HFFc6 (cell line): ENCODE measurements at regions not wholly inside any gene's neighbourhood (a gene's known extent, or its start where the extent isn't known, plus 50 kb on each side); places are given as distances from the start of the nearest gene placed in this dataset.

ENCODE experiments used
- DNase-seq: peaks from one replicate; pipeline ENCODE4 v3.0.0-alpha.2; 2018
- H3K27ac Mint-ChIP-seq: 2 replicates; pipeline ENCODE4 v1.8.0; 2020; ENCODE audit warnings: mild to moderate bottlenecking, mixed read lengths
- H3K27me3 Mint-ChIP-seq: 2 replicates; pipeline ENCODE4 v1.8.0; 2021; ENCODE audit warnings: mild to moderate bottlenecking, moderate library complexity, mixed read lengths; ENCODE audit not compliant: insufficient read depth
- H3K36me3 Mint-ChIP-seq: 2 replicates; pipeline ENCODE4 v1.8.0; 2021; ENCODE audit warnings: low read depth, mixed read lengths
- H3K4me1 Mint-ChIP-seq: 2 replicates; pipeline ENCODE4 v1.8.0; 2020; ENCODE audit warnings: low read depth, mixed read lengths
- H3K4me3 Mint-ChIP-seq: 2 replicates; pipeline ENCODE4 v1.8.0; 2020; ENCODE audit warnings: mild to moderate bottlenecking, moderate library complexity, mixed read lengths
- H3K9me3 Mint-ChIP-seq: 2 replicates; pipeline ENCODE4 v1.8.0; 2020; ENCODE audit warnings: mild to moderate bottlenecking, mixed read lengths
- TF ChIP-seq, protein P1 (sequence below): fragments of 200-600 bp; sonication (generic); IDR thresholded peaks from 2 replicates; pipeline ENCODE4 v1.5.0; 2021; ENCODE audit warnings: antibody characterized with exemption, mild to moderate bottlenecking

DNA sequence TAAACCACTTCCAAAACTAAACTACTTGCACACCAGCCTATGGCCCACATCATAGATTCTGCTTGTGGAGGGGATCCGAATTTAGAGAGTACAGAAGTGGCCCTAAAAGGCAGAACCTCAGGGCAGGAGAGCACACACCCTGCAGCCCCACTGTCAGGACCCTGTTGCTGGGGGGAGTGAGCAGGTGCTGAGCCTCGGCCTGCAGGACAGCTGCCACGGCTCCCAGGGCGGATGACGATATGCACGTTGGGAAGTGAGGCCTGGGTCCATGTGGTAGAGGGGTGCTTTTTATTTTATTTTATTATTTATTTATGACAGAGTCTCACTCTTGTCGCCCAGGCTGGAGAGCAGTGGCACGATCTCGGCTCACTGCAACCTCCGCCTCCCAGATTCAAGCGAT is 73.5 kb downstream of the TNFAIP2 start:
- H3K27ac Mint-ChIP-seq: no peak overlapping the region
- no peak overlapping the region for H3K4me3 Mint-ChIP-seq
- TF ChIP-seq, protein P1, sequence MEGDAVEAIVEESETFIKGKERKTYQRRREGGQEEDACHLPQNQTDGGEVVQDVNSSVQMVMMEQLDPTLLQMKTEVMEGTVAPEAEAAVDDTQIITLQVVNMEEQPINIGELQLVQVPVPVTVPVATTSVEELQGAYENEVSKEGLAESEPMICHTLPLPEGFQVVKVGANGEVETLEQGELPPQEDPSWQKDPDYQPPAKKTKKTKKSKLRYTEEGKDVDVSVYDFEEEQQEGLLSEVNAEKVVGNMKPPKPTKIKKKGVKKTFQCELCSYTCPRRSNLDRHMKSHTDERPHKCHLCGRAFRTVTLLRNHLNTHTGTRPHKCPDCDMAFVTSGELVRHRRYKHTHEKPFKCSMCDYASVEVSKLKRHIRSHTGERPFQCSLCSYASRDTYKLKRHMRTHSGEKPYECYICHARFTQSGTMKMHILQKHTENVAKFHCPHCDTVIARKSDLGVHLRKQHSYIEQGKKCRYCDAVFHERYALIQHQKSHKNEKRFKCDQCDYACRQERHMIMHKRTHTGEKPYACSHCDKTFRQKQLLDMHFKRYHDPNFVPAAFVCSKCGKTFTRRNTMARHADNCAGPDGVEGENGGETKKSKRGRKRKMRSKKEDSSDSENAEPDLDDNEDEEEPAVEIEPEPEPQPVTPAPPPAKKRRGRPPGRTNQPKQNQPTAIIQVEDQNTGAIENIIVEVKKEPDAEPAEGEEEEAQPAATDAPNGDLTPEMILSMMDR: no peak
- peaks cover 17% of the 10 kb centered on the region for H3K4me1 Mint-ChIP-seq
- H3K36me3 Mint-ChIP-seq: no peaks in the 10 kb centered on the region; the same call in 1 of the 2 replicates
- H3K27me3 Mint-ChIP-seq: peaks cover 18% of the 10 kb centered on the region
- H3K9me3 Mint-ChIP-seq: no peaks in the 10 kb centered on the region; the same call in 1 of the 2 replicates
- no peak for DNase-seq

DNA sequence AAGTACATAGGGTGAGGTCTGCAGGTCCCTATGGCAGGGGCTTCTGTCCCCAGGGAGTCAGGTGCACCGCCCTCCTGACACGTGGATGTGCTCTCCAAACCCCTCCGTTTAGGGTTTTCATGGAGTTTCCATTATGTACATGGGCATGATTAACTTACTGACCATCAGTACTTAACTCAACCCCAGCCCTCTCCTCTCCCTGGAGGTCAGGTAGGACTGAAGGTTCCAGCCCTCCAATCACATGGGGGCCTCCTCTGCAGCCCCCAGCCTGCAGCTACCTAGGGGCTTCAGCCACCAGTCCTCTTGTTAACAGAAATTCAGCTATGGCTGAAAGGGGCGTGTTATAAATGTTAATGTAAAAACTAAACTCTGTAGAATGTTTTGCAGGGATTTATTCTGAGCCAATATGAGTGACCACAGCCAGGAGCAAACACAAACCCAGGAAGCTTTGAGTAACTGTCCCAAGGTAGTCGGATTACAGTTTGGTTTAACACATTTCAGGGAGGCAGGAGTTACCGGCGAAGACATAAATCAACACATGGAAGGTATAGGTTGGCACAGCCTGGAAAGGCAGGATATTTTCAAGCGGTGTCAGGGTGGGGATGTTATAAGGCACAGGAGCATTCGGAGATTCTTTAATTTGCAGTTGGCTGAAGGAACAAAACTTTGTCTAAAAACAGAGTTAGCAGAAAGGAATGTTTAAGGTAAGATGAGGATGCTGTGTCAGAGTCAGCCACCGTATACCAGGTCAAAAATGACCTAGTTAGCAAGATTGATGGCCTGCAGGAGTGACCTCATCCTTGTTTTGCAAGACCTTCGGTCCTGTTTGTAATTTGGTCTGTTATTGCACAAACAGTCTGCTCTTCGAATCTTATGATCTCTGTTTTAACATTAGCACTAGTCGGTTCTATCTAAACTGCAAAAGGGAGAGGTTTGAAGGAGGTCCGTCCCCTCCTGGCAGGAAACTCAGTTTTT is 75.2 kb downstream of the TNFAIP2 start:
- Mint-ChIP-seq H3K4me3 (no peak overlapping the region), H3K4me1 (peaks cover 17% of the 10 kb centered on the region), H3K27me3 (peaks cover 17% of the 10 kb centered on the region), H3K9me3 (peaks cover under 1% of the 10 kb centered on the region; the same call in 1 of the 2 replicates), H3K36me3 (no peaks in the 10 kb centered on the region), H3K27ac (peak overlapping the region; percentile 34; the same call in 1 of the 2 replicates)
- TF ChIP-seq, protein P1: no peak
- peak; percentile 17 for DNase-seq

DNA sequence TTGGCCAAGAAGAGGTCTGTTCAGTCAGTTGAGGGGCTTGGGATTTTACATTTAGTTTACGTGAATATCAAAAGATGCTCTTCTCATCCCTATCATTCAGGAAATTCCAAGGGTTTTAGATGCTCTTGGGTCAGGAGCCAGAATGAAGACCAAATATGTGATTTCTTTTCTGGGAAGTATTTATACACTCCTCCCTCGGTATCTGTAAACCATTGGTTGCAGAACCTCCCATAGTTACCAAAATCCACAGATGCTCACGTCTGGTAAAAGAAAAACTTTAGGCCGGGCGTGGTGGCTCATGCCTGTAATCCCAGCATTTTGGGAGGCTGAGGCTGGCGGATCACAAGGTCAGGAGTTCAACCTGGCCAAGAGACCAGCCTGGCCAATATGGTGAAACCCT is 75.9 kb downstream of the TNFAIP2 start:
- H3K9me3 Mint-ChIP-seq: peaks cover 7% of the 10 kb centered on the region
- peak; percentile 9 for DNase-seq
- TF ChIP-seq, protein P1: no peak
- peak overlapping the region; percentile 34; the same call in 1 of the 2 replicates for H3K27ac Mint-ChIP-seq
- peaks cover 18% of the 10 kb centered on the region for H3K27me3 Mint-ChIP-seq
- H3K4me3 Mint-ChIP-seq: no peak overlapping the region
- H3K36me3 Mint-ChIP-seq: no peaks in the 10 kb centered on the region; the same call in 1 of the 2 replicates
- H3K4me1 Mint-ChIP-seq: peaks cover 16% of the 10 kb centered on the region

DNA sequence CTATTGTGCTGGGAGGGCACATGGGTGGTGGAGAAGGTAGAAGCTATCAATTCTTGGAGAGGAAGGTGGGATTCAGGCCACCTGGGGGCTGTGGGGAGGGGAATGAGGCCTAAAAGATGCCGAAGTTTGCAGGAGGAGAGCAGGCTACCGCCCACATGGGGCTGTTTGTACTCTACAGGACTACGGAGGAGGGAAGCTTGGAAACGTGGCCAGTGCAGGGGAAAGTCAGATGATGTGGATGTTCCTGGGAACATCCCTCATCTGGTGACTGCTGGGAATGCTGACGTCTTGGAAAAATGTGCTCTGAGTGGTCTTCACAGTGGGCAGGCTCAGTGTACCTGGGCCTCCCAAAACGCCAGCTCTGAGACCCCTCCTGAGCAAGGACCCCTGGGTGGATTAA is 78.5 kb downstream of the TNFAIP2 start:
- TF ChIP-seq, protein P1: no peak
- H3K36me3 Mint-ChIP-seq: no peaks in the 10 kb centered on the region; the same call in 1 of the 2 replicates
- H3K27ac Mint-ChIP-seq: no peak overlapping the region
- H3K27me3 Mint-ChIP-seq: peaks cover 15% of the 10 kb centered on the region
- peaks cover 17% of the 10 kb centered on the region for H3K9me3 Mint-ChIP-seq
- H3K4me3 Mint-ChIP-seq: no peak overlapping the region
- no peak for DNase-seq
- H3K4me1 Mint-ChIP-seq: peaks cover 20% of the 10 kb centered on the region

DNA sequence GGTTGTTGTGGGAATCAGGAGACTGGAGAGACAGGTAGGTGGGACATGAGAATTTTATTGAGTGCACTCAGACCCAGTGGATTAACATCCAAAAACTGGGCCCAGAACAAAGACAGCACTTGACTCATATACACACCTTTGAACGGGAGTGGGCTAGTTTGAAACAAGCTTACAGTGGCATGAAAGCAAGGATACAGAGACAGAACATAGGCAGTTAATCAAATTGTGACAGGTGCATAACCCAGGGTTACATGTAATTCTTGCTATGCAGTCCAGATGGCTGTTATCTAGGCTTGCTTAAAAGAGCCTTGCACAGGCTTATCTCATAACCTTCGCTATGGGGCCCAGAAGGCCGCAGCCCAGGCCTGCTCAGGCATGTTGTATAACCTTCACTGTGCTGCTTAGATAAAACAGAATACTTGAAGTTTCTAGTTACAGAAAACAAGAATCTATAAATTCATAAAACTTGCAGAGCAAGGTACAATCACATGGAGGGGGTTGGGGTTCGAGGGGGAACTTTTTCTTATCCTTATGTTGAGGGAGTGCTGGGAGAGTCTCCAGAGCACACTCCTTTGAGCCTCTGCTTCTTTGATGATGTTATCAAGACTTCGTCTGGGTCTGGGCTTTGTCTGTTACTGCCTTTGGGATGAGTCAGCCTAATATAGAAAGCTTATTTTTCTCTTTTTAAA is 81.7 kb downstream of the TNFAIP2 start:
- Mint-ChIP-seq H3K36me3 (no peaks in the 10 kb centered on the region; the same call in 1 of the 2 replicates), H3K4me1 (peaks cover 31% of the 10 kb centered on the region), H3K9me3 (peaks cover 17% of the 10 kb centered on the region), H3K4me3 (no peak overlapping the region), H3K27ac (no peak overlapping the region), H3K27me3 (peaks cover 15% of the 10 kb centered on the region)
- DNase-seq: peak; percentile 22
- TF ChIP-seq, protein P1: no peak
